DND-41 (cell line): ENCODE measurements at regions not wholly inside any gene's neighbourhood (a gene's known extent, or its start where the extent isn't known, plus 50 kb on each side); places are given as distances from the start of the nearest gene placed in this dataset.

Experiments used
- ATAC-seq: fragments of 200-7000 bp; cut with Tn5 transposase; 3 replicates; pipeline ENCODE4 v1.9.1; 2021; ENCODE audit warnings: low read depth; ENCODE audit not compliant: insufficient read depth
- DNase-seq: peaks from one replicate; pipeline ENCODE4 v3.0.0-alpha.2; 2020
- H2AFZ ChIP-seq: 2 replicates; pipeline ENCODE4 v1.6.0; 2012; ENCODE audit warnings: low read depth, low read length
- H3K27ac ChIP-seq: 2 replicates; pipeline ENCODE4 v1.5.1; 2012; ENCODE audit warnings: low read length, inconsistent platforms
- H3K27me3 ChIP-seq: fragments of 200-600 bp; sonication (generic); 2 replicates; pipeline ENCODE4 v1.6.0; 2012; ENCODE audit warnings: low read length, mild to moderate bottlenecking, inconsistent platforms; ENCODE audit not compliant: insufficient read depth, poor library complexity
- H3K36me3 ChIP-seq: 2 replicates; pipeline ENCODE4 v1.5.1; 2012; ENCODE audit warnings: low read length, inconsistent platforms; ENCODE audit not compliant: insufficient read depth
- H3K4me1 ChIP-seq: 2 replicates; pipeline ENCODE4 v1.5.1; 2012; ENCODE audit warnings: mild to moderate bottlenecking, low read length; ENCODE audit not compliant: insufficient read depth
- H3K4me2 ChIP-seq: 2 replicates; pipeline ENCODE4 v1.6.0; 2012; ENCODE audit warnings: mild to moderate bottlenecking, moderate library complexity, low read length, inconsistent platforms; ENCODE audit not compliant: insufficient read depth
- H3K4me3 ChIP-seq, 2 experiments: fragments of 200-600 bp in 1 of 2; shearing (Covaris generic) in 1 of 2; 2 replicates each; pipeline ENCODE4 v1.5.1; 2012 to 2016; ENCODE audit warnings: inconsistent platforms in 2 of 2, low read length in 2 of 2, mild to moderate bottlenecking in 2 of 2, low read depth in 1 of 2, moderate library complexity in 1 of 2
- H3K79me2 ChIP-seq: 2 replicates; pipeline ENCODE4 v1.6.0; 2012; ENCODE audit warnings: low read length, inconsistent platforms; ENCODE audit not compliant: insufficient read depth
- H3K9ac ChIP-seq: 2 replicates; pipeline ENCODE4 v1.6.0; 2012; ENCODE audit warnings: low read depth, mild to moderate bottlenecking, inconsistent platforms, low read length, moderate library complexity
- H3K9me3 ChIP-seq: 2 replicates; pipeline ENCODE4 v1.5.1; 2012; ENCODE audit warnings: low read length, moderate library complexity, mild to moderate bottlenecking, inconsistent platforms; ENCODE audit not compliant: insufficient read depth, severe bottlenecking
- H4K20me1 ChIP-seq: 2 replicates; pipeline ENCODE4 v1.6.0; 2012; ENCODE audit warnings: low read length; ENCODE audit not compliant: insufficient read depth
- CTCF ChIP-seq: IDR thresholded peaks from 2 replicates; pipeline ENCODE4 v1.5.1; 2012; ENCODE audit warnings: borderline replicate concordance, low read length, moderate library complexity, mild to moderate bottlenecking; ENCODE audit not compliant: poor library complexity, severe bottlenecking; ENCODE audit errors: extremely low read depth
- EZH2 ChIP-seq: IDR thresholded peaks from 3 replicates; pipeline ENCODE4 v1.6.1; 2012; ENCODE audit warnings: borderline replicate concordance, low read depth, mild to moderate bottlenecking, moderate library complexity, low read length, inconsistent platforms; ENCODE audit not compliant: severe bottlenecking

- TF ChIP-seq EZH2 (no peak), CTCF (no peak)
- Histone ChIP-seq H4K20me1 (no peaks in the 10 kb centered on the region), H3K79me2 (no peaks in the 10 kb centered on the region), H3K27ac (no peak overlapping the region), H3K27me3 (no peaks in the 10 kb centered on the region), H3K9me3 (peaks cover 11% of the 10 kb centered on the region), H3K4me3 (no peak overlapping the region), H3K4me2 (no peak overlapping the region), H2AFZ (no peak overlapping the region), H3K4me1 (no peaks in the 10 kb centered on the region), H3K36me3 (no peaks in the 10 kb centered on the region), H3K9ac (no peak overlapping the region)
- ATAC-seq (no peak), DNase-seq (no peak)
Observed at GRCh38 chr13:89609318-89609717, 1738.2 kb upstream of the MIR17HG start.

GRCh38 chr13:89610331-89610730, 1737.2 kb upstream of the MIR17HG start:
- Histone ChIP-seq H3K27ac (no peak overlapping the region), H2AFZ (no peak overlapping the region)
- no peak for ATAC-seq

DNA sequence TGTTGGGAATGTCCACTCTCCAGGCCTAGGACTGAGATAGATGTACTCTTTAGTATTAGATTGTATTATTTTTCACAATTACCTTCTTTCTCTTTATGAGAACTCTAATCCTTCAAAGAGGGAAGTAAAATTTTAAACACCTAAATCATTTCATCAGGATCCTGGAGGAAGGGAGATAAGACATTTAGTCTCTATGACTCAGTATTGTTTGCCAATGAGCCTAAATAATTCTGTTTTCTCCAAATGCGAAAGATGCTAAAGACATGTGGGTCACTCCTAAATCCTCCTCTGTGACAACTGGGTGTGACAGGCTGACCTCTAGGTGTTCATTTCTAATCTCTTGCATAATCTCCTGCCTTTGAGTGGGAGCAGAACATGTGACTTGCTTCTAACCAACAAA, 1736.6 kb upstream of the MIR17HG start:
- no peak for ATAC-seq
- Histone ChIP-seq H3K9ac (no peak overlapping the region), H3K36me3 (no peaks in the 10 kb centered on the region), H3K79me2 (no peaks in the 10 kb centered on the region), H4K20me1 (no peaks in the 10 kb centered on the region), H3K4me1 (no peaks in the 10 kb centered on the region), H3K4me3 (no peak overlapping the region), H3K9me3 (peaks cover 9% of the 10 kb centered on the region), H3K27me3 (no peaks in the 10 kb centered on the region), H2AFZ (no peak overlapping the region), H3K27ac (no peak overlapping the region), H3K4me2 (no peak overlapping the region)
- no peak for TF ChIP-seq CTCF
- no peak for TF ChIP-seq EZH2
- no peak for DNase-seq

More at GRCh38 chr13:89610331-89610730, 1737.2 kb upstream of the MIR17HG start:
- no peaks in the 10 kb centered on the region for H3K36me3 ChIP-seq
- no peaks in the 10 kb centered on the region for H4K20me1 ChIP-seq
- TF ChIP-seq CTCF (no peak), EZH2 (no peak)
- H3K9ac ChIP-seq = no peak overlapping the region
- H3K9me3 ChIP-seq = peaks cover 11% of the 10 kb centered on the region
- H3K4me1 ChIP-seq = no peaks in the 10 kb centered on the region
- no peaks in the 10 kb centered on the region for H3K27me3 ChIP-seq
- no peaks in the 10 kb centered on the region for H3K79me2 ChIP-seq
- no peak overlapping the region for H3K4me3 ChIP-seq
- DNase-seq = no peak
- H3K4me2 ChIP-seq = no peak overlapping the region

DNA sequence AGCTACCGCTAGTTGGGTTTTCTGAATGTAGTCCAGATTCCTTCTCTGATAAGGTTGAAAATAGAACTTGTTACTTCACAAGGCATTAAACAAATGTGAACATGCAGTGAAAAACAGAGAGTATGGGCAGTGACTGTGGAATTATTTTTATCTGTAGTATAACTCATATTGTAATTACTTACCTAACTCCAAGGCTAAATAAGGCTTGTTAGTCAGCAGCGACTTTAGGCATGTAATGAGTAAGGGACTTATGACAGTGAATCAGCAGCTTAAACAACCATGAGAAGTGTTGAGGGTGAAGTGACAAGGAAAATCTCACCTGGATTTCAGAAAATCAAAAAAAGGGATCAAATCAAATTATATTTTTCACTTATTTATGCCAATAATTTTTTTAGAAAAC, 1719.5 kb upstream of the MIR17HG start:
- no peak for ATAC-seq
- no peaks in the 10 kb centered on the region for H3K36me3 ChIP-seq
- TF ChIP-seq CTCF = no peak
- no peak for TF ChIP-seq EZH2

More for the DNA sequence above, 1719.5 kb upstream of the MIR17HG start:
- no peak overlapping the region for H3K27ac ChIP-seq
- H3K9ac ChIP-seq = no peak overlapping the region
- no peaks in the 10 kb centered on the region for H3K27me3 ChIP-seq
- H3K4me2 ChIP-seq = no peak overlapping the region
- H4K20me1 ChIP-seq = no peaks in the 10 kb centered on the region
- DNase-seq = no peak
- H3K4me3 ChIP-seq = no peak overlapping the region
- no peak overlapping the region for H2AFZ ChIP-seq
- no peaks in the 10 kb centered on the region for H3K9me3 ChIP-seq
- no peaks in the 10 kb centered on the region for H3K79me2 ChIP-seq
- no peaks in the 10 kb centered on the region for H3K4me1 ChIP-seq
